A549 (cell line): ENCODE measurements at regions not wholly inside any gene's neighbourhood (a gene's known extent, or its start where the extent isn't known, plus 50 kb on each side); places are given as distances from the start of the nearest gene placed in this dataset.

ENCODE experiments used
- ATAC-seq, 2 experiments: fragments of 200-7000 bp in 1 of 2; fragments of >200 bp in 1 of 2; cut with Nextera tagmentation in 1 of 2; cut with Tn5 transposase in 1 of 2; 3 replicates each; pipeline versions ENCODE4 v1.8.0 to v1.9.1; 2018 to 2020; ENCODE audit warnings: mild to moderate bottlenecking in 1 of 2, moderate library complexity in 1 of 2
- CTCF ChIA-PET: fragments of 300-600 bp; sonication (Branson Sonifier 250); formaldehyde crosslinking; extraction: SDS; loops from one replicate; lab custom pipeline; 2021; ENCODE audit warnings: antibody characterized with exemption, inconsistent platforms; lab: Yijun Ruan, JAX
- POLR2A ChIA-PET: fragments of 350-600 bp; formaldehyde crosslinking; extraction: SDS; loops from one replicate; lab custom pipeline; 2021; ENCODE audit warnings: antibody characterized with exemption, inconsistent platforms; lab: Yijun Ruan, JAX
- DNase-seq, 2 experiments: peaks; one replicate each; pipeline versions ENCODE4 v3.0.0 to v3.0.0-alpha.2; 2011 to 2016; ENCODE audit warnings: low read depth in 1 of 2, low spot score in 1 of 2
- FAIRE-seq: peaks from 2 replicates; lab custom pipeline; 2011; peaks lifted over from hg19 to GRCh38; lab: Jason Lieb, UNC
- H3K27ac ChIP-seq, 2 experiments: fragments of >200 bp; sonication (Bioruptor Twin); formaldehyde crosslinking; 3 replicates each; pipeline ENCODE4 v1.5.1; 2016 to 2017
- H3K4me1 ChIP-seq: fragments of >200 bp; sonication (Bioruptor Twin); formaldehyde crosslinking; 3 replicates; pipeline ENCODE4 v1.6.1; 2016
- H3K4me2 ChIP-seq: fragments of >200 bp; sonication (Bioruptor Twin); formaldehyde crosslinking; 3 replicates; pipeline ENCODE4 v1.6.1; 2016
- H3K4me3 ChIP-seq: fragments of >200 bp; sonication (Bioruptor Twin); formaldehyde crosslinking; 3 replicates; pipeline ENCODE4 v1.5.1; 2016
- H3K9me3 ChIP-seq: fragments of >200 bp; sonication (Bioruptor Twin); formaldehyde crosslinking; 3 replicates; pipeline ENCODE4 v1.6.1; 2016
- ATOH8 ChIP-seq: fragments of 250-450 bp; sonication (Bioruptor Pico); IDR thresholded peaks from 2 replicates; pipeline ENCODE4 v1.5.0; 2020; ENCODE audit warnings: low read depth, mild to moderate bottlenecking, moderate library complexity
- BCL3 ChIP-seq: fragments of >200 bp; sonication (Bioruptor Twin); formaldehyde crosslinking; IDR thresholded peaks from 3 replicates; pipeline ENCODE4 v1.6.1; 2016
- CHD4 ChIP-seq: fragments of 200-600 bp; sonication (generic); IDR thresholded peaks from 2 replicates; pipeline ENCODE4 v1.6.1; 2016; ENCODE audit warnings: antibody characterized with exemption, mild to moderate bottlenecking, borderline replicate concordance
- EP300 ChIP-seq, 2 experiments: fragments of >200 bp; sonication (Bioruptor Twin); formaldehyde crosslinking; IDR thresholded peaks; 2 replicates in 1 of 2; 3 replicates in 1 of 2; pipeline ENCODE4 v1.6.1; 2016 to 2017
- FOSB ChIP-seq: fragments of 250-450 bp; sonication (Bioruptor Pico); IDR thresholded peaks from 2 replicates; pipeline ENCODE4 v1.5.0; 2020; ENCODE audit warnings: mild to moderate bottlenecking, moderate library complexity
- FOXS1 ChIP-seq: fragments of 250-450 bp; sonication (Bioruptor Pico); IDR thresholded peaks from 2 replicates; pipeline ENCODE4 v1.5.0; 2020; ENCODE audit warnings: mild to moderate bottlenecking, moderate library complexity
- GATA3 ChIP-seq: IDR thresholded peaks from 2 replicates; pipeline ENCODE4 v1.6.1; 2012; ENCODE audit warnings: borderline replicate concordance
- HDAC2 ChIP-seq: fragments of 200-600 bp; sonication (generic); IDR thresholded peaks from 2 replicates; pipeline ENCODE4 v1.6.1; 2016
- HEYL ChIP-seq: fragments of 250-450 bp; sonication (Bioruptor Pico); IDR thresholded peaks from 2 replicates; pipeline ENCODE4 v1.8.0; 2021; ENCODE audit warnings: mild to moderate bottlenecking, moderate library complexity
- HOXB5 ChIP-seq: fragments of 250-450 bp; sonication (Bioruptor Pico); IDR thresholded peaks from 2 replicates; pipeline ENCODE4 v1.5.0; 2020; ENCODE audit warnings: mild to moderate bottlenecking, moderate library complexity
- JUNB ChIP-seq: fragments of >200 bp; sonication (Bioruptor Twin); formaldehyde crosslinking; IDR thresholded peaks from 2 replicates; pipeline ENCODE4 v1.6.1; 2016
- KDM1A ChIP-seq: fragments of 200-600 bp; sonication (generic); IDR thresholded peaks from 2 replicates; pipeline ENCODE4 v1.6.1; 2016; ENCODE audit warnings: low read depth, mild to moderate bottlenecking
- MAFK ChIP-seq: fragments of 450-650 bp; IDR thresholded peaks from 2 replicates; pipeline ENCODE4 v1.6.1; 2014; ENCODE audit not compliant: partially characterized antibody
- NPAS2 ChIP-seq: fragments of 250-450 bp; sonication (Bioruptor Pico); IDR thresholded peaks from 2 replicates; pipeline ENCODE4 v1.8.0; 2022; ENCODE audit warnings: mild to moderate bottlenecking, moderate library complexity, borderline replicate concordance
- RAD21 ChIP-seq, 2 experiments: fragments of >200 bp in 1 of 2; sonication (Bioruptor Twin) in 1 of 2; formaldehyde crosslinking in 1 of 2; IDR thresholded peaks in 1 of 2; conservative IDR thresholded peaks in 1 of 2; 2 replicates in 1 of 2; 3 replicates in 1 of 2; pipeline ENCODE4 v1.6.1; 2012 to 2018; ENCODE audit warnings: inconsistent platforms in 1 of 2
- TP53 ChIP-seq: fragments of 250-450 bp; sonication (Bioruptor Pico); IDR thresholded peaks from 2 replicates; pipeline ENCODE4 v1.5.0; 2021; ENCODE audit warnings: mild to moderate bottlenecking, moderate library complexity
- ZFP36 ChIP-seq: fragments of 450-650 bp; IDR thresholded peaks from 2 replicates; pipeline ENCODE4 v1.6.1; 2014; ENCODE audit warnings: borderline replicate concordance; ENCODE audit not compliant: partially characterized antibody
- whole genome bisulfite sequencing: methylation state at CpG from one replicate; pipeline ENCODE4 v1.1.6; 2017; ENCODE audit errors: missing lambda C conversion rate; 5-methylcytosine and 5-hydroxymethylcytosine counted together
- TF ChIP-seq, protein P1 (sequence below): IDR thresholded peaks from 2 replicates; pipeline ENCODE4 v1.6.1; 2012
- TF ChIP-seq, protein P2 (sequence below): IDR thresholded peaks from 2 replicates; pipeline ENCODE4 v1.6.1; 2012
- TF ChIP-seq, protein P3 (sequence below): fragments of 450-650 bp; IDR thresholded peaks from 2 replicates; pipeline ENCODE4 v1.6.1; 2014; ENCODE audit warnings: antibody characterized with exemption

- TF ChIP-seq, protein P1, sequence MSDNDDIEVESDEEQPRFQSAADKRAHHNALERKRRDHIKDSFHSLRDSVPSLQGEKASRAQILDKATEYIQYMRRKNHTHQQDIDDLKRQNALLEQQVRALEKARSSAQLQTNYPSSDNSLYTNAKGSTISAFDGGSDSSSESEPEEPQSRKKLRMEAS, result no peak
- TF ChIP-seq HDAC2 (no peak), ATOH8 (CRISPR knock-in tag) (no peak), FOXS1 (CRISPR knock-in tag) (no peak)
- 27% methylated on average over 9 of the region's 9 CpGs for WGBS
- ChIA-PET CTCF (interaction anchor here (0.8 to 1.3 kb wide), 2 partner anchors 8 to 16 kb away, joined by 3 to 6 read pairs; no protein-coding TSS in a partner anchor), POLR2A (no interaction called here)
- ATAC-seq (no peak), DNase-seq (no peak), FAIRE-seq (no peak)
- H3K9me3 ChIP-seq, result no peaks in the 10 kb centered on the region
- H3K27ac ChIP-seq, result no peak overlapping the region
- H3K4me3 ChIP-seq, result no peak overlapping the region
- no peak overlapping the region for H3K4me2 ChIP-seq
- H3K4me1 ChIP-seq, result no peaks in the 10 kb centered on the region
These were observed 364.1 kb downstream of the PCNX1 start for GRCh38 chr14:71271166-71271945.

DNA sequence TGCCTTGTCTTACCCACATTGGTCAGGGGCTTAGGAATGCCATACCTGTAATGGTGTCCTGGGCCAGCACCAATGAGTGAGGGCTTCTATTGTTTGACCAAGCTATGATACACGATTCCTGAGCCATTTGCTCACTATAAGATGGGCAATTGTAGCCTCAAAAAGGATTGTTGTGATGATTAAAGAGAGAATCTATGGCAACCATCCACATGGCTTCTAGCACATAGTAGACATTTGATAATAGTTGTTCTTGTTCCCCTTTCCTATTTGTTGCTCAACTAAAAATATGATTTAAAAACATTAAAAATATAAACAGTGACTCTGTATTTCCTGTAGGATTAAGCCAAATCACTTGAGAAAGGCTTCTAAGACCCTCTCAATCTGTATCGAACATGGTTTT lies 366.1 kb downstream of the PCNX1 start:
- H3K9me3 ChIP-seq, result no peaks in the 10 kb centered on the region
- no peak overlapping the region for H3K4me3 ChIP-seq
- WGBS, result 3% methylated on average over 2 of the region's 2 CpGs
- no peaks in the 10 kb centered on the region for H3K4me1 ChIP-seq
- ChIA-PET CTCF (no interaction called here), POLR2A (no interaction called here)
- DNase-seq (no peak), ATAC-seq (no peak), FAIRE-seq (no peak)
- no peak overlapping the region for H3K4me2 ChIP-seq
- no peak overlapping the region for H3K27ac ChIP-seq
- no peak for TF ChIP-seq EP300 (IDR thresholded peaks at IDR 0.05)
- TF ChIP-seq BCL3, result no peak
- TF ChIP-seq, protein P2, sequence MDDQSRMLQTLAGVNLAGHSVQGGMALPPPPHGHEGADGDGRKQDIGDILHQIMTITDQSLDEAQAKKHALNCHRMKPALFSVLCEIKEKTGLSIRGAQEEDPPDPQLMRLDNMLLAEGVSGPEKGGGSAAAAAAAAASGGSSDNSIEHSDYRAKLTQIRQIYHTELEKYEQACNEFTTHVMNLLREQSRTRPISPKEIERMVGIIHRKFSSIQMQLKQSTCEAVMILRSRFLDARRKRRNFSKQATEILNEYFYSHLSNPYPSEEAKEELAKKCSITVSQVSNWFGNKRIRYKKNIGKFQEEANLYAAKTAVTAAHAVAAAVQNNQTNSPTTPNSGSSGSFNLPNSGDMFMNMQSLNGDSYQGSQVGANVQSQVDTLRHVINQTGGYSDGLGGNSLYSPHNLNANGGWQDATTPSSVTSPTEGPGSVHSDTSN, result no peak
- no peak for TF ChIP-seq CHD4
- TF ChIP-seq ZFP36, result no peak
- TF ChIP-seq NPAS2 (CRISPR knock-in tag), result no peak
- no peak for TF ChIP-seq GATA3
- no peak for TF ChIP-seq RAD21 (conservative IDR thresholded peaks at IDR 0.05 in 1 of 2, IDR thresholded peaks at IDR 0.05 in 1 of 2)
- no peak for TF ChIP-seq HOXB5 (CRISPR knock-in tag)
- no peak for TF ChIP-seq TP53
- no peak for TF ChIP-seq HEYL (CRISPR knock-in tag)
- TF ChIP-seq KDM1A, result no peak

GRCh38 chr14:71284048-71284447 lies 376.8 kb downstream of the PCNX1 start:
- H3K4me3 ChIP-seq, result no peak overlapping the region
- no peak for FAIRE-seq
- POLR2A ChIA-PET, result no interaction called here

More at GRCh38 chr14:71284048-71284447, 376.8 kb downstream of the PCNX1 start:
- H3K27ac ChIP-seq, result no peak overlapping the region
- CTCF ChIA-PET, result no interaction called here
- ATAC-seq (no peak), DNase-seq (no peak)
- H3K9me3 ChIP-seq, result peaks cover 6% of the 10 kb centered on the region; the same call in 1 of the 3 replicates
- 3% methylated on average over 2 of the region's 2 CpGs for WGBS
- H3K4me1 ChIP-seq, result no peaks in the 10 kb centered on the region
- no peak overlapping the region for H3K4me2 ChIP-seq
- TF ChIP-seq MAFK, result no peak
- no peak for TF ChIP-seq EP300 (IDR thresholded peaks at IDR 0.05)
- TF ChIP-seq, protein P3, sequence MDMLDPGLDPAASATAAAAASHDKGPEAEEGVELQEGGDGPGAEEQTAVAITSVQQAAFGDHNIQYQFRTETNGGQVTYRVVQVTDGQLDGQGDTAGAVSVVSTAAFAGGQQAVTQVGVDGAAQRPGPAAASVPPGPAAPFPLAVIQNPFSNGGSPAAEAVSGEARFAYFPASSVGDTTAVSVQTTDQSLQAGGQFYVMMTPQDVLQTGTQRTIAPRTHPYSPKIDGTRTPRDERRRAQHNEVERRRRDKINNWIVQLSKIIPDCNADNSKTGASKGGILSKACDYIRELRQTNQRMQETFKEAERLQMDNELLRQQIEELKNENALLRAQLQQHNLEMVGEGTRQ, result no peak
- TF ChIP-seq, protein P2, result no peak
- TF ChIP-seq JUNB, result no peak
- no peak for TF ChIP-seq FOSB (CRISPR knock-in tag)
- no peak for TF ChIP-seq HOXB5 (CRISPR knock-in tag)
- TF ChIP-seq TP53, result no peak
- TF ChIP-seq, all 56 proteins: peak for 0
